GM03348 (cell line): ENCODE measurements at regions not wholly inside any gene's neighbourhood (a gene's known extent, or its start where the extent isn't known, plus 50 kb on each side); places are given as distances from the start of the nearest gene placed in this dataset.

Experiments
- DNase-seq: peaks from one replicate; pipeline ENCODE4 v3.0.0; 2012; ENCODE audit warnings: low spot score

DNA sequence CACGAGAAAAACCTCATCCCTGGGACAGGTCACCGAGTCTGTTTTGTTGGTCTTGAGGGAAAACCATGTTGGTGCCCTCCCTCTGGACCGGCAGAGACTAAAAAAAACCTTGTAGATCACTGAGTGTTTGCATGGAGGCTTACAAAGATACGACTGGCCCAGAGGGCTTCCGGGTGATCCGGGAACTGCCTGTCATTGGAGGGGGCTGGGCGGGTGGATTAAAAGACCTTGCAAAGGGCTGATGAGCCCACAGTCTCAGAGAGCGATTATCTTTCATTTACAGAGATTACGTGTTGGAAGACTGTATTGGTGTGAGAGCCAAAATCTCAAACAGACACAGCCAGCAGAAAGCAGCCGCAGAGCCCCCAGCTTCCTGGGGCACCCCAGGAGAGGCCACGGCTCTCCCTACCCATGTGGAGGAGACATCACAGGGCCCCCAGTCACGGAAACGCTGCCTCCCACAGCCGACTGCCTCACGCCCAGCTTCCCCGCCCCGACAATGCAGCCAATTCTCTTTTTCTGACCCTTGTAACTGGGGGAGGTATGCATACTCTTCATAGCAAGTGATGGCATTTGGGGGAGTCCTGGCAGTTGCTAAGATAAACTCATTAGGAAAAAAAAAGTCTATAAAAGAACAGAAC, 426.4 kb downstream of the CTTN start:
- DNase-seq, result no peak

GRCh38 chr11:70825893-70826540, 426.4 kb downstream of the SHANK2 start:
- no peak for DNase-seq

DNA sequence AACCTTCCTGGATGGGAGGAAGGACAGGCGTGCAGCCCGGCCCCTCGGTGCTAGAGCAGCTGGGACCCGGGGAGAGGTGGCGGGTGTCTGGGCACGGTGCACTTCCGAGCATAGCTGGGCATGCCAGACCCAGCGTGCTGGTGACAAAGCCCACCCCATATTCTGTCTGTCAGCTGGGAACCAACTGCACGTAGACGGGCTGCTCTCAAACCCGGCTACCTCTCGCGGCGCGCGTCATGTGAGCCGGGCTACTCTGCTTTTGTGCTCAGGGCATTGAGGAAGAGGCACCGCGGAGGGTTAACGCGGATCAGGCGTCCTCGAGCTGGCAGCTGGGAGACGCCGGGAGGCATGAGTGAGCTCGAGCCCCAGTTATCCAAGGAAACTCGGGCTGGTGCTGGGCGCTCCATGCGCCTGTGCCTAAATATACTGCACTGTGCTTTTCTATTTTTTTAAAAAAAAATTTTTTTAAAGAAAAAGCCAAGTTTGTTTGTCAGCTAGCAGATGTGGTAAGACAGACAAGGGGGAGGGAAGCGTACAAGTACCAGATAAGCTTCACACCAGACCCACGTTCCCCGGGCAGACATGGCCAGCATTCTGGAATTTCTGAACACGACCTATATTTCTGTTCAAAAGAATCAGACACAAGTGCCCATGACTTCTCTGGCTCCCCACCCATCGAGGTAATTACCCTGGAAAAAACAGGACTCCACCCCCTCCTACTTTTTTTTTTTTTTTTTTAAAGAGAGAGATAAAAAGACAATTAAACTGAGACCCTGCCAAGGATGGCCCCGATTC, 425.6 kb downstream of the SHANK2 start:
- DNase-seq, result peak; percentile 30

DNA sequence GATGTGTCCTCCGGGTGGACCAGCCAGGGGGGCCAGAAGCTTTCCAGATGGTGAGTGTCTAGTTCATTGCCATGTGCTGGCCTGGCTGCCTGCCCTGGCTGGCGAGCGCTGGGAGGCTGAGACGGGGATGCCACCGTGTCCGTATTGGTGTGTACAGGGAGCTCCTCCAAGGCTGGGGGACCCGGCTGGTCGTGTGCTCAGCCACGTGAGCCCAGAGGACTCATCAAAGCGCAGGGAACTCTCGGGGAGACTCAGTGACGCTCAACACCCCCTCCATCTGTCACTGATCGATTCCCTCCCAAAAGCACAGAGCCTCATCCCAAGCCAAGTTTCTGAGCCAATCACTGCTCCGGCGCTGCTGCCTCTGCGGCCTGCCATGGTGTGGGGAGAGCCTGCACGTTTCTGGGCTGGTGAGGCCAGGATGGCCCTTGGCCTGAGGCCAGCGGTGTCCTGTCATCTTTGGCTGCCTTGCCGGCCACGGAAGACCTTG, 423.7 kb downstream of the SHANK2 start:
- peak; percentile 33 for DNase-seq

GRCh38 chr11:70829134-70829885, 423.1 kb downstream of the SHANK2 start:
- no peak for DNase-seq

- DNase-seq, result no peak
Observed at GRCh38 chr11:70829886-70830272, 422.5 kb downstream of the SHANK2 start.

DNA sequence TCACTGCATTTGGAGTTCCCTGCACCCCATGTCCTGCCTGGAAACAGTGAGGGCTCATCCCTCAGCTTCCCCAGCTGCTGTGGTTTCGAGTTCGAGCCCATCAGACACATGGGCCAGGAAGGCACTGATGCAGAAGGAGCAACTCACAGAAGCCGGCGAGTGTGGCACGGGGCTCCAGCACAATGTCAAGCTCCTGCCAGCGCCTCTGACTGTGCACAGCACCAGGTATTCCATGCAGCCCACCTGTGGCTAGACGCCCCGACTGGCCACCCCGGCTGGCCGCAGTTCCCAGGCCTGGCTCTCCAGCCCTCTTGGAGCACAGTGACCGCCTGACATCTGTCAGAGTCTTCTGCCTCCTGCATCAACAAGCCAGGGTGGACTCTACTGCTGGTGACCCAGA, 419.4 kb downstream of the SHANK2 start:
- DNase-seq, result no peak

- DNase-seq, result no peak
Observed at GRCh38 chr11:70833554-70833953, 418.8 kb downstream of the SHANK2 start.

DNA sequence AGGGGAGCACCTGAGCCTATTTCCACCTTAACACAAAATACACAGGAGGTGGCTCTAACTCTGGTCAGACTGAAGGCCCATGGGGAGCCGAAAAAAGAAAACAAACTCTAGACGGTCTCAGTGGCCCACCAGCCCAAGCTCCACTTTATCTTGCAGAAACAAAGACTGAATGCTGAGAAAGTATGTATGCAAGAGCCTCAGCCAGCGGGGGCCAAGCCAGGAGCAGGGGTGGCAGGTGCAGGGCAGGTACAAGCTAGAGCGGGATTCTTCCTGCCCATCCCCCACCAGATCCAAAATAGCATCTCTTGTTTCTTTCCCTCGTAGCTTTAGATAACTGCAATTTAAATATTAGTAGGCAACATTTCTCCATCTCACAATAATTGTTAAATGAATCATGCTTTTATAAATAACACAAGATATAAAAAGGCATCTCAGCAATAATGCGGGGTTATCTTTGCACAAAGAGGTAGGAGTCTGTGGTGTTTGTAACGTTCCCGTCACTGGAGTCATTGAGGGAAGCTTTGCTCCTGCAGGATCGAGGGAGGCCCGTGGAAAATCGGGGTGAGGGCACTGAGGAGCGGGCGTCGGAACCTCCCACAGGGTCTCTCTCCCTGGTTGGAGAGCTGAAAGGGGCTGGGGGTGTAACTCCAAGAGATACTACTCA, 418.0 kb downstream of the SHANK2 start:
- DNase-seq, result no peak

DNA sequence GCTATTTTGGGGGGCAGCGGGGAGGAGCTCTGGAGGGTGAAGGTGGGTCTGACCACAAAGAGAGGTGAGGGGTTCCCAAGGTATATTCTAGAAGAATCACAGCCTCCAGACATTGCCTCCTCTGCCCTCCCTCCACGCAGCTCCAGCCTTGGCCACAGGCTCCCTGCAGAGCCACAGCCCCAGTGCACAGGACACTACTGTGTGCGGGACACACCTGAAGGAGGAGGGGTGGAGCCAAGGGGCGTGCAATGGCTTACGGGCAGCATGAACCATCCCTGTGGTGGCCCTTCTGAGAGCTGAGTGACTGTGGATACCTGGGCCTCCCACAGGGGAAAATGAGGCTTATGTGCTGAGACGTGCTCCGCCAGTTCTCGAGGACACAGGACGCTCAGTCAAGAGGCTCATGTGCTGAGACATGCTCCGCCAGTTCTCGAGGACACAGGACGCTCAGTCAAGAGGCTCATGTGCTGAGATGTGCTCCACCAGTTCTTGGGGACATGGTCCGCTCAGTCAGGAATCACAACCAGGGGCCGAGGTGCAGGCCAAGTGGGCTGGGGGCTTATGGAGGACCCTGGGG, 417.3 kb downstream of the SHANK2 start:
- no peak for DNase-seq

DNA sequence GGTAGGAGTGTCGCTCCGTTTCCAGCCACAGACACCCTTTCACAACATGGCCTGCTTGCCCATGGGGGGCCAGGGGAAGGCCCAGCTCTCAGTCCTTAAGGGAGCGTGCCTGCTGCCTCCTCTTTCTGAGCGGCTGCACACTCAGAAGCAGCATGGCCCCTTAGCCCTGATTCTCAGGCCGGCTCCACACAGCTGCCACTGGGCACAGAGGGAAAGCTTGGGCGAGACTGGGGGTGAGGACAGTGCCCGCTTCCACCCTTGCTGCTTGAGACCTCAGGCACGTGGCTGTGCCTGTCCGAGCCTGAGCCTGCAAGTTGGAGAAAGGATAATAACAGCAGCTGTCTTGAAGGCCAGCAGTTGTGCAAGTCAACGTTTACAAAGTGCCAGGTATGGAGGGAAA, 416.3 kb downstream of the SHANK2 start:
- DNase-seq, result no peak

DNA sequence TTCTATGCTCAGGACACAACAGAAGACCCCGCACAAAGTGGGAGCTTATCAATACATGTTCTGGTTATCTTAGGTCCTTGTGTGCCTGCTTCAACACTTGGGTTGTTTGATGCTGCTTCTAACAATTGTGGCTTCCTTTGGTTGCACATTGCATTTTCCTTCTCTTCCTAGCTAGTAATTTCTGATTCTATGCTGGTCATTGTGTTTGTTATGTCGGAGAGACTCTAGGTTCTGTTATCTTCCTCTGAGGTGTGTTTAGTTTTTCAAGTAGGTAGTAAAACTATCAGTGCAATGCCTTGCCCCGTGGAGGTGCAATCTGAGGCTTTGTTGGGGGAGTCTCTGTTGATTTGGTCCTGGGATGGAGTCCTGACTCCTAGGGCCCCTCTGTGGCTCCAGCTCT, 414.2 kb downstream of the SHANK2 start:
- DNase-seq, result no peak

DNA sequence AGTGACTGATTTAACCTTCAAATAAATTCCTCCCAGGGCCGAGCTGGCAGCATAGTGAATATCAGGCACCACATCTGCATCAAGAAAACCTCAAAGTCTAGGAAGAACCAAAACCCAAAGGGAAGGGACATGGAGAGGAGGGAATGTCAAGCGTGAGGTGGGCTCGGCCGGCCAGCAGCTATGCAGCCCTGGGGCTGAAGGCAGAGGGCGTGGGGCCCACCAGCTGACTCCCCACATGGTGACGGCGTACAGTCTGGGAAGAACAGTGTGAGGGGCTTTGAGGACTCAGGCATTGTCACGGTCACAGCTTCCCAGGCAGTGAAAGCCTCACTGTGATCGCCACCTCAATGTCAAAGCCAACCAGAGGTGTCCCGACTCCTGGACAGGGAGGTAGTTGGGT, 412.5 kb downstream of the SHANK2 start:
- no peak for DNase-seq

DNA sequence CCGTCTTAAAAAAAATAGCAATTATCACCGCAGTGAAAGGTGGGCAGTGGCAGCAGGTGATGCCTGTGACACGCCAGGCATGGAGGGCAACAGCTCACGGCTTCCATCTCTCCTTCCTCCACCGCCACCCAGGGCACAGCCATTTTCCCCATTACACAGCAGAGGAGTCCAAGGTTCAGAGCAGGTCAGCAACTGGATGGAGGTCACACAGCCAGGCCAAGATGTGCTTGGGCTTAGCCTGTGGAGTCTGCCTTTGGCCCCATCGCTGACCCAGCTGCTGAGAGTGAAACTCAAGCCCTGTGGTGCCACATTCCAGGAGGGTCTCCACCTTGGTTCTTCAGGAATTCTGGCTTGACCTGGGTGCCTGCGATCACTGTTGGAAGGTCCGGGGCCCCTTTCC, 411.1 kb downstream of the SHANK2 start:
- DNase-seq, result no peak

GRCh38 chr11:70842256-70842655, 410.1 kb downstream of the SHANK2 start:
- DNase-seq, result no peak

- no peak for DNase-seq
Observed at GRCh38 chr11:70842701-70843100, 409.7 kb downstream of the SHANK2 start.

DNA sequence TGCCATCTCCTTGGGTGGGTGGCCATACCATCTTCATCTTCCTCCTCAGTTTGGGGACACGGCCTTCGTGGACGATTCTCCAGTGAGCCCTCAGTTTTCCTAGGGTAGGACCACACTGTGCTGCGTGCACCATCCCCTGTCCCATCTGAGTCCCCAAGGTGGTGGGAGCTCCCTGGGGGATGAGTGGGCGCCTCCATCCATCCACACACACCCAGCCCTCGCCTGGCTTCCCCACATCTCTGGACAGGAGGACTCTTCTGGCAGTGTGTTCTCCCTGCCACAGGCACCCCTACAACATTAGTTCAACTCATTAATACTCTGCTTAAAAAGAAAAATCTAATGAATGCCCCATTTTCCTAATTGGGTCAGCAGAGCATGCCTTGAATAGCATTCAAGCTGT, 408.5 kb downstream of the SHANK2 start:
- DNase-seq, result no peak

DNA sequence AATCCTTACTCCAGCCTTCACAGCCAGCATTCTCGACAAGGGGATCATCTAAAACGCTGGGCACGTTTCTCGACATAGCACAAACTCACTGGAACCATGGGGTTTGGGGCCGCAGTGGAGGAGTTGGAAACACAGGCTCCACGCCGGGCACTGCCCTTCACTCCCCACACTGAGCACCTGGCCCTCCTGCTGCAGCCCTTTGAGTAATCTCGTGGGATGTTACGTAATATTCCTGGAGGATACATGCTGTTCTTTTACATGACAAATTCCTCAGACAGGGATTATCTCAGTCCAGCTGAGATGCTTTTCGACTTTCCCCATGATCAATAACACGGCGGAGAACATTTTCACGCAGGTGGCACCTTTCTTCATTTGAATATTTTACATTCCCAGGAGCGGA, 408.0 kb downstream of the SHANK2 start:
- no peak for DNase-seq

GRCh38 chr11:70845591-70846041, 406.8 kb downstream of the SHANK2 start:
- DNase-seq, result no peak

DNA sequence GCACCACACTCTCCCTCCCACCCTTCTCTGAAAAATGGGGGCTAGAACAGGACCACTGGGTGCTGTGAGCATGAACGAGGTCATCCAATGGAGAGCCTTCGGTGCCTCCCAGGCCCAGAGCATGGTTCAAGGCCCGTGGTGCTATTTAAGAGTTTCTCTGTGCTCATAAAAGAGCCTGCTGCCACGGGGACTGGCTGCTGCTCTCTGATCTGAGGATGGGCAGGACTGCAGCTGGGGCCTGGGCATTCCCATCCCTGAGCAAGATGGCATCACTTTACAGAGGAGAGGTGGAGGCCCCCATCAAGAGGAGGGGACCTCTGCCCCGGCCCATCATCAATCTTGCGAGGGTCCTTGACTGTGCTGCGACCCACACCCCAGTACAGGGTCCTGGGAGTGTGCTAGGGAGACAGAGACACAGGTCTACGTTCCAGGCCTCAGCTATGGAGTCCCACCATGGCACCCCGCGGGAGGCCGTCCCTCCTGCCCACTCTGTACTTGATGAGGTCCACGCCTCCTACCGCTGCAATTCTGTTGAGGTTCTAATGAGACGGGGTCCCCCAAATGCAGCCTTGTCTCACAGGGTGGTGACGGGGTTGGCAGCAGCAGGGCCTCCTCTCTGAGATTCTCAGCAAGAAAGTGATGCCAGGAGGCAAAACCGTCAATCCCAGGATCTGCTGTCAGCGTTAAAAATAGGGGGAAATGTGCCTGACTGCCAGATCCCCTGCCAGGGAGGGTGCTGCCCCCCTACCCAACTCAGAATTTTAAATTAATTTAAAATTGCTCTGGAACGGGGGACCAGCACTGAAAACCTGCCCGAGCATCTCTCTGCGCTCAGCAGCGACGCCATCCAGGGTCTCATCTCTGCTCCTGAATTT, 405.4 kb downstream of the SHANK2 start:
- no peak for DNase-seq
